ENCODE measurements at regions not wholly inside any gene's neighbourhood (a gene's known extent, or its start where the extent isn't known, plus 50 kb on each side); places are given as distances from the start of the nearest gene placed in this dataset.

GRCh38 chr1:34455121-34455520 is 278.4 kb downstream of the C1orf94 start:
- no peak overlapping the region for H3K4me3 ChIP-seq (ENCODE audit: low read depth, low read length)
- no peak for TF ChIP-seq CTCF (IDR thresholded peaks at IDR 0.05; ENCODE audit: low read depth, low read length)

- TF ChIP-seq CTCF (IDR thresholded peaks at IDR 0.05; ENCODE audit: low read depth, low read length), result no peak
- H3K4me3 ChIP-seq (ENCODE audit: low read depth, low read length), result no peak overlapping the region
These were observed 283.5 kb downstream of the C1orf94 start for GRCh38 chr1:34460193-34460592.

GRCh38 chr1:34470401-34470800 is 284.4 kb upstream of the GJB5 start:
- TF ChIP-seq CTCF (IDR thresholded peaks at IDR 0.05; ENCODE audit: low read depth, low read length), result no peak
- no peak overlapping the region for H3K4me3 ChIP-seq (ENCODE audit: low read depth, low read length)

GRCh38 chr1:34474566-34474965 is 280.3 kb upstream of the GJB5 start:
- no peak for TF ChIP-seq CTCF (IDR thresholded peaks at IDR 0.05; ENCODE audit: low read depth, low read length)
- H3K4me3 ChIP-seq (ENCODE audit: low read depth, low read length), result no peak overlapping the region

GRCh38 chr1:34476371-34476770 is 278.5 kb upstream of the GJB5 start:
- TF ChIP-seq CTCF (IDR thresholded peaks at IDR 0.05; ENCODE audit: low read depth, low read length), result no peak
- no peak overlapping the region for H3K4me3 ChIP-seq (ENCODE audit: low read depth, low read length)

GRCh38 chr1:34477632-34478141 is 277.2 kb upstream of the GJB5 start:
- no peak for TF ChIP-seq CTCF (IDR thresholded peaks at IDR 0.05; ENCODE audit: low read depth, low read length)
- H3K4me3 ChIP-seq (ENCODE audit: low read depth, low read length), result no peak overlapping the region

- TF ChIP-seq CTCF (IDR thresholded peaks at IDR 0.05; ENCODE audit: low read depth, low read length), result no peak
- H3K4me3 ChIP-seq (ENCODE audit: low read depth, low read length), result no peak overlapping the region
These were observed 276.3 kb upstream of the GJB5 start for GRCh38 chr1:34478515-34479076.
